HG03558 (cell line): ENCODE measurements at regions not wholly inside any gene's neighbourhood (a gene's known extent, or its start where the extent isn't known, plus 50 kb on each side); places are given as distances from the start of the nearest gene placed in this dataset.
A peak's percentile ranks its signal among the peaks of the same experiment; 100 is the strongest.

Source experiments
- ATAC-seq: cut with Tn5 transposase; IDR thresholded peaks from one replicate; pipeline ENCODE4 v1.9.1; 2021; ENCODE audit warnings: moderate number of reproducible peaks; ENCODE audit not compliant: unreplicated experiment; ENCODE audit errors: extremely low read depth

GRCh38 chrX:38886112-38886511 lies 84.9 kb downstream of the MID1IP1 start:
- ATAC-seq = no peak

GRCh38 chrX:38887222-38887621 lies 86.0 kb downstream of the MID1IP1 start:
- ATAC-seq = no peak

GRCh38 chrX:38890326-38890725 lies 89.1 kb downstream of the MID1IP1 start:
- ATAC-seq = no peak

- ATAC-seq = no peak
These were observed 89.7 kb downstream of the MID1IP1 start for GRCh38 chrX:38890963-38891362.

- ATAC-seq = no peak
These were observed 90.6 kb downstream of the MID1IP1 start for GRCh38 chrX:38891641-38892413.

GRCh38 chrX:38893441-38893840 lies 92.2 kb downstream of the MID1IP1 start:
- ATAC-seq = no peak

GRCh38 chrX:38895775-38896174 lies 94.5 kb downstream of the MID1IP1 start:
- ATAC-seq = no peak

GRCh38 chrX:38896724-38897298 lies 95.6 kb downstream of the MID1IP1 start:
- peak; percentile 54 for ATAC-seq

GRCh38 chrX:38898261-38898660 lies 97.0 kb downstream of the MID1IP1 start:
- no peak for ATAC-seq

GRCh38 chrX:38899650-38900049 lies 98.4 kb downstream of the MID1IP1 start:
- no peak for ATAC-seq

GRCh38 chrX:38900719-38901118 lies 99.5 kb downstream of the MID1IP1 start:
- no peak for ATAC-seq

- no peak for ATAC-seq
These were observed 101.8 kb downstream of the MID1IP1 start for GRCh38 chrX:38902972-38903492.

GRCh38 chrX:38916801-38917200 lies 115.5 kb downstream of the MID1IP1 start:
- ATAC-seq = no peak

- ATAC-seq = no peak
These were observed 116.7 kb downstream of the MID1IP1 start for GRCh38 chrX:38917954-38918353.

- ATAC-seq = no peak
These were observed 117.9 kb downstream of the MID1IP1 start for GRCh38 chrX:38919202-38919601.

- no peak for ATAC-seq
These were observed 118.7 kb downstream of the MID1IP1 start for GRCh38 chrX:38919853-38920528.

- no peak for ATAC-seq
These were observed 122.3 kb downstream of the MID1IP1 start for GRCh38 chrX:38923451-38923969.

GRCh38 chrX:38927592-38927991 lies 126.3 kb downstream of the MID1IP1 start:
- ATAC-seq = no peak

- ATAC-seq = no peak
These were observed 128.7 kb downstream of the MID1IP1 start for GRCh38 chrX:38929966-38930421.

GRCh38 chrX:38930474-38930873 lies 129.2 kb downstream of the MID1IP1 start:
- no peak for ATAC-seq

GRCh38 chrX:38935561-38935960 lies 134.3 kb downstream of the MID1IP1 start:
- no peak for ATAC-seq
